ENCODE measurements at regions not wholly inside any gene's neighbourhood (a gene's known extent, or its start where the extent isn't known, plus 50 kb on each side); places are given as distances from the start of the nearest gene placed in this dataset.
"Not testable (repeated sequence)": the region's sequence is repeated elsewhere in the genome, so short reads cannot be mapped to it uniquely, and the experiment has no call there.

GRCh38 chr6:137545073-137545472 lies 50.9 kb upstream of the OLIG3 start:
- DNase-seq, result no peak

GRCh38 chr6:137547186-137547585 lies 53.0 kb upstream of the OLIG3 start:
- DNase-seq, result no peak

- no peak for DNase-seq
Observed at GRCh38 chr6:137547601-137548000, 53.4 kb upstream of the OLIG3 start.

- no peak for DNase-seq
Observed at GRCh38 chr6:137549106-137549505, 54.9 kb upstream of the OLIG3 start.

GRCh38 chr6:137550535-137550934 lies 56.3 kb upstream of the OLIG3 start:
- no peak for DNase-seq

- no peak for DNase-seq
Observed at GRCh38 chr6:137552146-137552545, 58.0 kb upstream of the OLIG3 start.

GRCh38 chr6:137552809-137553208 lies 58.6 kb upstream of the OLIG3 start:
- no peak for DNase-seq

GRCh38 chr6:137559521-137560183 lies 65.5 kb upstream of the OLIG3 start:
- peak; percentile 64 for DNase-seq

GRCh38 chr6:137560184-137560563 lies 66.0 kb upstream of the OLIG3 start:
- no peak for DNase-seq

- no peak for DNase-seq
Observed at GRCh38 chr6:137568067-137568466, 73.9 kb upstream of the OLIG3 start.

- DNase-seq, result no peak
Observed at GRCh38 chr6:137570393-137570792, 76.2 kb upstream of the OLIG3 start.

GRCh38 chr6:137571854-137572253 lies 77.7 kb upstream of the OLIG3 start:
- peak; percentile 78 for DNase-seq

GRCh38 chr6:137573739-137574138 lies 79.5 kb upstream of the OLIG3 start:
- DNase-seq, result no peak

- DNase-seq, result no peak
Observed at GRCh38 chr6:137579612-137580011, 85.4 kb upstream of the OLIG3 start.

GRCh38 chr6:137581019-137581707 lies 87.0 kb upstream of the OLIG3 start:
- no peak for DNase-seq

GRCh38 chr6:137583519-137583918 lies 89.3 kb upstream of the OLIG3 start:
- not testable (repeated sequence) for DNase-seq

- no peak for DNase-seq
Observed at GRCh38 chr6:137588472-137588871, 94.3 kb upstream of the OLIG3 start.

GRCh38 chr6:137589067-137589848 lies 95.1 kb upstream of the OLIG3 start:
- peak; percentile 64 for DNase-seq

GRCh38 chr6:137590684-137591083 lies 96.5 kb upstream of the OLIG3 start:
- no peak for DNase-seq

- DNase-seq, result no peak
Observed at GRCh38 chr6:137601471-137601870, 107.3 kb upstream of the OLIG3 start.

GRCh38 chr6:137602313-137603197 lies 108.4 kb upstream of the OLIG3 start:
- DNase-seq, result no peak

GRCh38 chr6:137610702-137611101 lies 116.5 kb upstream of the OLIG3 start:
- DNase-seq, result no peak

GRCh38 chr6:137623293-137623692 lies 129.1 kb upstream of the OLIG3 start:
- DNase-seq, result no peak

All from activated CD8-positive, alpha-beta memory T cell treated with anti-CD3 and anti-CD28 coated beads for 24 hours (primary cell).